ENCODE measurements at regions not wholly inside any gene's neighbourhood (a gene's known extent, or its start where the extent isn't known, plus 50 kb on each side); places are given as distances from the start of the nearest gene placed in this dataset.

DNA sequence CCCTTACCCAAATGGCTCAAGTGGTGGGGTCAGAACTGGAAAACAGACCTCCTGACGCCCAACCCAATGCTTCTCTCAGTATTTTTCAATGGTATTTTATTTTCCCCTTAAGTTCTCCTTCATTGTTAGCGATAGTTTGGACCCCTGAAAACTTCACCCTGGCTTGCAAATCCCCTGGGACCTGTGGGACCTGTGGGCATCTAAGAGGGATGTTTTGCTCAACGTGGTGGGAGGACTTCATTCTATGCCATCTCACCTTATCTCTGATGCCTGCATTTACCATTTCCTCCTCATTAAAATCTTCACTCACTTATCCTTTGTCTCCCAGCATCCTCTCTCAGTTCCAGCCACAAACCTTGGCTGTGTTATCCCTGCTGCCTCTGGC, 59.4 kb upstream of the GZMB start:
- no peak for DNase-seq (ENCODE audit: low spot score)

DNA sequence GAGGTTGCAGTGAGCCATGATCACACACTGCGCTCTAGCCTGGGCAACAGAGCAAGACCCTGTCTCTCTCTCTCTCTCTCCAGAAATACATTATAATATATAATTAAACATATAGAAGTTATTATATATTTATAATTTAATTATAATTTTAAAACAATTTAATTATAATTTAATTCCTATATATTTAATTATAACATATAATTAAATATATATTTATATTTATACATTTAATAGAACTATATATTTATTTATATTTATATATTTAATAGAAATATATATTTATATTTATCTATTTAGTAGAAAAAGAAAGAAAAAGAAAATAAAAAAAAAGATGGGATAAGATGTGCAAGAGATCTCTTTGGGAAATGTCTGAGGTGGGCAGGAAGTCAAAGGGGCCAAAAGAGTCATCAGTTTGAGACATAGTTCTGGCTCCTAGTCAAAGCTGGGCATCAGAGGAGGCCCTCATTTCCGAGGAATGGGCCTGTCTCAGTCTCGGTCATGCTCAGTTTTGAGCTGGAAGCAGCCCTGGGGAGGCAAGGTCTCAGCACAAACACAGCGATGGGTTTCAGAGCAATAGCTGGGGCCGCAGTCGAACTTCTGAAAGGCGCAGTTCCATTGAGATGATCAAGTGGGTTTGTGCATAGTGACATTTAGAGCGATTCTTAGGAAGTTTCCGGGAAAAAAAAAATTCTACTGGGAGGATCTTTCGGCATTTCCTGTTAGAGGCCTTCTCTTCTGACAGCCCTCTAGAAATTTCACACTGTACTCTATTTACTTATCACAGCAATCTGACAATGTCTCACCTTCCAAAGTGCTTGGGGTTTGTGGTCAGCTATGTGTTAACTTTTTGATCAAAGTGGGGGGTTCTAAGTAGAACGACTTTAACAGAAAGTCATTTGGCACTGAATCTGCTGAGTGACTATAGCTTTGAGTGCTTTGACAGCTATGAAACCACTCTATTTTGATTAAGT, 58.7 kb upstream of the GZMB start:
- no peak for DNase-seq (ENCODE audit: low spot score)

DNA sequence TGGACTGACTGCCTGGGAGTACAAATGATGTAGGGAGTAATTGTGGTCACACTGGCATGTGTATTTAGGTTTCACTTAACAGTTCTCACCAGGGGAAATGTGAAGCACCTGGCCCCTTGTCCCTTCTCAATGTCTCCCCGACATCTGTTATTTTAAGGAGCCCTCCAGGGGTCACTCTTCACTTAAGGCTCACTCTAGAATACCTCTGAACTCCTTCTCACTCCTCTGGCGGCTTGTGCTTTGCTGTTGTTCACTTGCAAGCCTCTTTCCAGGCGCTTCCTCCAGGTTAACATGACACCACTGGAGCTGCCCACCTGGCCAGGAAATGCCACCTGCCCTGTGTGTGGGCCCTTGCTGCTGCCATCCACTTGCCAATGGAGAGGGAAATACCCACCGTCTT, 56.5 kb upstream of the GZMB start:
- DNase-seq (ENCODE audit: low spot score), result no peak

- DNase-seq (ENCODE audit: low spot score), result no peak
Observed at GRCh38 chr14:24688030-24688658, 54.2 kb upstream of the GZMB start.

All from ecto neural progenitor cell (in vitro differentiated cells).